ENCODE measurements at regions not wholly inside any gene's neighbourhood (a gene's known extent, or its start where the extent isn't known, plus 50 kb on each side); places are given as distances from the start of the nearest gene placed in this dataset.

GRCh38 chr13:47044842-47045241 is 148.0 kb upstream of the HTR2A start:
- no peak overlapping the region for H4K5ac ChIP-seq (ENCODE audit: insufficient read length, low read depth, low read length)
- H2AFZ ChIP-seq (ENCODE audit: low read length), result no peak overlapping the region
- H2BK5ac ChIP-seq (ENCODE audit: insufficient read length, low read length), result no peak overlapping the region
- no peak overlapping the region for H2BK120ac ChIP-seq (ENCODE audit: low read depth, low read length, poor library complexity, severe bottlenecking)
- no peak overlapping the region for H2AK5ac ChIP-seq (ENCODE audit: insufficient read length, low read length)
- H3K23ac ChIP-seq (ENCODE audit: insufficient read length, low read depth, low read length), result no peak overlapping the region
- no peak overlapping the region for H3K27ac ChIP-seq (ENCODE audit: insufficient read length, low read depth, low read length)
- TF ChIP-seq CTCF (conservative IDR thresholded peaks at IDR 0.05), result no peak
- H2BK12ac ChIP-seq (ENCODE audit: insufficient read length, low read depth, low read length), result no peak overlapping the region
- no peak overlapping the region for H3K9ac ChIP-seq (ENCODE audit: extremely low read depth, insufficient read length, low read length)
- H4K20me1 ChIP-seq (ENCODE audit: control insufficient read depth, insufficient read depth, insufficient read length), result no peaks in the 10 kb centered on the region
- no peak overlapping the region for H2BK15ac ChIP-seq (ENCODE audit: low read depth, low read length)
- H3K9me3 Mint-ChIP-seq, result no peaks in the 10 kb centered on the region
- no peak for DNase-seq
- no peak overlapping the region for H3T11ph ChIP-seq (ENCODE audit: low read length)
- H3K36me3 Mint-ChIP-seq (ENCODE audit: insufficient read depth in 1 of 3, low read depth in 3 of 3), result no peaks in the 10 kb centered on the region
- H3K27me3 Mint-ChIP-seq (ENCODE audit: low read depth), result no peaks in the 10 kb centered on the region
- H3K9me3 ChIP-seq (ENCODE audit: control insufficient read depth, low read depth, low read length), result no peaks in the 10 kb centered on the region
- H3K56ac ChIP-seq (ENCODE audit: insufficient read length, low read depth, low read length), result no peak overlapping the region
- H3K4me3 Mint-ChIP-seq, result no peak overlapping the region
- H3K79me1 ChIP-seq (ENCODE audit: insufficient read depth, low read depth, low read length, poor library complexity, severe bottlenecking), result no peaks in the 10 kb centered on the region
- H3K4me1 ChIP-seq (ENCODE audit: insufficient read depth, low read length), result peaks cover under 1% of the 10 kb centered on the region; the same call in 1 of the 2 replicates
- H3K27ac Mint-ChIP-seq, result no peak overlapping the region
- no peak overlapping the region for H4K91ac ChIP-seq (ENCODE audit: insufficient read length, low read depth, low read length)
- no peak overlapping the region for H2BK20ac ChIP-seq (ENCODE audit: low read depth, low read length, poor library complexity, severe bottlenecking)
- no CpG with 5 or more reads among the region's 2 CpGs for WGBS (ENCODE audit: extremely low coverage, insufficient read length, low lambda C conversion rate)
- H3K23me2 ChIP-seq (ENCODE audit: insufficient read length, low read depth, low read length, poor library complexity, severe bottlenecking), result no peaks in the 10 kb centered on the region
- H4K8ac ChIP-seq (replicated peaks; ENCODE audit: insufficient read length, low read depth, low read length), result no peak overlapping the region
- H3K4me2 ChIP-seq (ENCODE audit: insufficient read depth, insufficient read length, low read length), result no peak overlapping the region
- no peak overlapping the region for H3K14ac ChIP-seq (ENCODE audit: insufficient read depth, low read length)
- peaks cover 23 to 28% of the 10 kb centered on the region in 2 experiments for H3K4me1 Mint-ChIP-seq
- no peaks in the 10 kb centered on the region for H3K79me2 ChIP-seq (ENCODE audit: insufficient read depth, low read length)
- H3K4ac ChIP-seq (ENCODE audit: low read depth, low read length), result no peak overlapping the region
- no peak overlapping the region for H3K18ac ChIP-seq (ENCODE audit: insufficient read length, low read depth, low read length)
- H3K27me3 ChIP-seq (ENCODE audit: insufficient read depth, low read length), result no peaks in the 10 kb centered on the region

Measured in H9 (cell line).